H1 (cell line): ENCODE measurements at regions not wholly inside any gene's neighbourhood (a gene's known extent, or its start where the extent isn't known, plus 50 kb on each side); places are given as distances from the start of the nearest gene placed in this dataset.

Experiments used
- CTCF ChIA-PET: fragments of 300-600 bp; sonication (Branson Sonifier 250); formaldehyde crosslinking; loops from one replicate; lab custom pipeline; 2021; ENCODE audit not compliant: partially characterized antibody; lab: Charles Lee
- POLR2A ChIA-PET: fragments of 300-600 bp; sonication (Branson Sonifier 250); formaldehyde crosslinking; loops from one replicate; lab custom pipeline; 2021; ENCODE audit warnings: inconsistent platforms; ENCODE audit not compliant: partially characterized antibody; lab: Charles Lee
- DNase-seq, 2 experiments: peaks; one replicate each; pipeline versions ENCODE4 v3.0.0 to v3.0.0-alpha.2; 2010 to 2022; ENCODE audit warnings: low spot score in 2 of 2, low read depth in 1 of 2, mixed read lengths in 1 of 2
- FAIRE-seq: peaks from 2 replicates; lab custom pipeline; 2011; peaks lifted over from hg19 to GRCh38; lab: Jason Lieb, UNC
- H2AFZ ChIP-seq: 2 replicates; pipeline ENCODE4 v1.8.1; 2012; ENCODE audit warnings: low read length, inconsistent platforms
- H2AK5ac ChIP-seq: 2 replicates; pipeline ENCODE4 v1.6.1; 2013; ENCODE audit warnings: low read depth, low read length
- H2BK120ac ChIP-seq: replicated peaks from 2 replicates; pipeline ENCODE3; 2013; ENCODE audit warnings: low read depth, low read length, inconsistent platforms
- H2BK12ac ChIP-seq: 2 replicates; pipeline ENCODE4 v1.6.1; 2013; ENCODE audit warnings: low read depth, low read length
- H2BK15ac ChIP-seq: 2 replicates; pipeline ENCODE4 v1.6.1; 2013; ENCODE audit warnings: low read length
- H2BK20ac ChIP-seq: 2 replicates; pipeline ENCODE4 v1.6.1; 2013; ENCODE audit warnings: low read length
- H2BK5ac ChIP-seq: 2 replicates; pipeline ENCODE4 v1.6.1; 2013; ENCODE audit warnings: low read depth, low read length
- H3K14ac ChIP-seq: 2 replicates; pipeline ENCODE4 v1.6.1; 2013; ENCODE audit warnings: inconsistent platforms; ENCODE audit not compliant: insufficient read length
- H3K18ac ChIP-seq: 2 replicates; pipeline ENCODE4 v1.6.1; 2013; ENCODE audit warnings: low read length; ENCODE audit errors: extremely low read depth
- H3K23ac ChIP-seq: 2 replicates; pipeline ENCODE4 v1.6.1; 2013; ENCODE audit warnings: inconsistent platforms; ENCODE audit not compliant: insufficient read length
- H3K23me2 ChIP-seq: 2 replicates; pipeline ENCODE4 v1.6.1; 2013; ENCODE audit warnings: low read depth, low read length
- H3K27ac ChIP-seq: 2 replicates; pipeline ENCODE4 v1.6.1; 2011; ENCODE audit warnings: low read depth, low read length, inconsistent platforms
- H3K27me3 ChIP-seq, 4 experiments: replicated peaks in 1 of 4; 1 replicate in 1 of 4; 2 replicates in 3 of 4; pipeline versions ENCODE4 v1.6.1 to v1.8.1; 2011 to 2013; ENCODE audit warnings: low read length in 3 of 4, mild to moderate bottlenecking in 3 of 4, inconsistent platforms in 2 of 4, mixed read lengths in 2 of 4, moderate library complexity in 1 of 4; ENCODE audit not compliant: control insufficient read depth in 3 of 4, insufficient read depth in 3 of 4; ENCODE audit errors: extremely low read depth in 1 of 4
- H3K36me3 ChIP-seq, 4 experiments: 2 replicates each; pipeline versions ENCODE4 v1.6.1 to v1.8.1; 2011 to 2013; ENCODE audit warnings: mild to moderate bottlenecking in 4 of 4, low read length in 3 of 4, moderate library complexity in 2 of 4, control low read depth in 1 of 4, inconsistent platforms in 1 of 4; ENCODE audit not compliant: insufficient read depth in 4 of 4, control insufficient read depth in 2 of 4
- H3K4ac ChIP-seq: replicated peaks from 2 replicates; pipeline ENCODE3; 2013; ENCODE audit warnings: low read length, low read depth, mixed read lengths, inconsistent platforms; ENCODE audit not compliant: insufficient read length
- H3K4me1 ChIP-seq, 4 experiments: replicated peaks in 1 of 4; 1 replicate in 1 of 4; 2 replicates in 3 of 4; pipeline versions ENCODE4 v1.6.1 to v1.8.1; 2011 to 2013; ENCODE audit warnings: low read length in 3 of 4, inconsistent platforms in 2 of 4, mixed read lengths in 1 of 4; ENCODE audit not compliant: insufficient read depth in 4 of 4, control insufficient read depth in 3 of 4
- H3K4me2 ChIP-seq, 2 experiments: 2 replicates each; pipeline versions ENCODE4 v1.6.1 to v1.8.1; 2011 to 2013; ENCODE audit warnings: low read depth in 2 of 2, low read length in 2 of 2, control low read depth in 1 of 2, inconsistent platforms in 1 of 2, mild to moderate bottlenecking in 1 of 2; ENCODE audit not compliant: insufficient read depth in 1 of 2
- H3K4me3 ChIP-seq, 4 experiments: fragments of 200-600, 300-600 bp in 1 of 4; sonication (generic), shearing (Covaris generic), sonication (Bioruptor Twin) in 1 of 4; 2 replicates each; pipeline versions ENCODE4 v1.5.1 to v1.8.1; 2011 to 2016; ENCODE audit warnings: low read length in 4 of 4, low read depth in 3 of 4, control low read depth in 2 of 4, inconsistent platforms in 2 of 4, mild to moderate bottlenecking in 2 of 4, mixed read lengths in 1 of 4, moderate library complexity in 1 of 4; ENCODE audit not compliant: insufficient read depth in 2 of 4; ENCODE audit errors: extremely low read depth in 1 of 4
- H3K56ac ChIP-seq: replicated peaks from 2 replicates; pipeline ENCODE3; 2013; ENCODE audit warnings: low read depth, mild to moderate bottlenecking, mixed read lengths, low read length, inconsistent platforms; ENCODE audit not compliant: insufficient read length
- H3K79me1 ChIP-seq: 2 replicates; pipeline ENCODE4 v1.6.1; 2013; ENCODE audit warnings: low read depth, low read length, control low read depth
- H3K79me2 ChIP-seq, 2 experiments: 2 replicates each; pipeline versions ENCODE4 v1.6.1 to v1.8.1; 2012 to 2013; ENCODE audit warnings: low read length in 2 of 2, mild to moderate bottlenecking in 2 of 2, inconsistent platforms in 1 of 2; ENCODE audit not compliant: insufficient read depth in 2 of 2, control insufficient read depth in 1 of 2
- H3K9ac ChIP-seq, 4 experiments: replicated peaks in 1 of 4; 1 replicate in 1 of 4; 2 replicates in 3 of 4; pipeline versions ENCODE4 v1.6.1 to v1.8.1; 2011 to 2013; ENCODE audit warnings: low read depth in 3 of 4, low read length in 3 of 4, control low read depth in 2 of 4, mild to moderate bottlenecking in 2 of 4, moderate library complexity in 2 of 4, inconsistent platforms in 1 of 4; ENCODE audit errors: extremely low read depth in 1 of 4
- H3K9me3 ChIP-seq, 2 experiments: 2 replicates each; pipeline versions ENCODE4 v1.6.1 to v1.8.1; 2012 to 2013; ENCODE audit warnings: mild to moderate bottlenecking in 2 of 2, moderate library complexity in 2 of 2, control low read depth in 1 of 2, inconsistent platforms in 1 of 2, low read depth in 1 of 2, low read length in 1 of 2, mixed read lengths in 1 of 2; ENCODE audit not compliant: insufficient read depth in 2 of 2
- H4K20me1 ChIP-seq, 2 experiments: replicated peaks in 1 of 2; 2 replicates each; pipeline versions ENCODE3 to v1.8.1; 2011 to 2013; ENCODE audit warnings: inconsistent platforms in 2 of 2, low read length in 2 of 2, mild to moderate bottlenecking in 1 of 2; ENCODE audit not compliant: insufficient read depth in 2 of 2, control insufficient read depth in 1 of 2
- H4K5ac ChIP-seq: 2 replicates; pipeline ENCODE4 v1.6.1; 2013; ENCODE audit warnings: low read length, low read depth, mixed read lengths, inconsistent platforms; ENCODE audit not compliant: insufficient read length
- H4K8ac ChIP-seq: 2 replicates; pipeline ENCODE4 v1.8.0; 2013; ENCODE audit warnings: mild to moderate bottlenecking, moderate library complexity, low read length, inconsistent platforms; ENCODE audit not compliant: insufficient read depth; ENCODE audit errors: extremely low read depth
- H4K91ac ChIP-seq: replicated peaks from 2 replicates; pipeline ENCODE3; 2013; ENCODE audit warnings: low read length, mixed read lengths, inconsistent platforms; ENCODE audit not compliant: insufficient read length
- CBX8 ChIP-seq: fragments of 300-800, 300-1000 bp; sonication (generic); IDR thresholded peaks from 2 replicates; pipeline ENCODE4 v1.7.1; 2016; ENCODE audit warnings: low read depth, low read length, borderline replicate concordance
- CREB1 ChIP-seq: IDR thresholded peaks from 2 replicates; pipeline ENCODE4 v1.6.1; 2012; ENCODE audit warnings: inconsistent platforms
- EGR1 ChIP-seq: IDR thresholded peaks from 2 replicates; pipeline ENCODE4 v1.6.1; 2011; ENCODE audit warnings: low read depth, low read length, borderline replicate concordance
- FOSL1 ChIP-seq: IDR thresholded peaks from 2 replicates; pipeline ENCODE4 v1.6.1; 2011; ENCODE audit warnings: mild to moderate bottlenecking, low read depth, low read length, moderate library complexity; ENCODE audit not compliant: insufficient read depth
- JUN ChIP-seq: IDR thresholded peaks from 2 replicates; pipeline ENCODE4 v1.6.1; 2011; ENCODE audit warnings: low read depth, mild to moderate bottlenecking, improper control_type of control experiment, low read length
- JUND ChIP-seq: IDR thresholded peaks from 2 replicates; pipeline ENCODE4 v1.6.1; 2011; ENCODE audit warnings: mild to moderate bottlenecking, improper control_type of control experiment, low read length
- NANOG ChIP-seq: IDR thresholded peaks from 2 replicates; pipeline ENCODE4 v1.6.1; 2011; ENCODE audit warnings: low read length, low read depth, mild to moderate bottlenecking, inconsistent platforms; ENCODE audit not compliant: insufficient read depth, poor library complexity, severe bottlenecking
- PHF8 ChIP-seq: fragments of 200-600 bp; sonication (generic); conservative IDR thresholded peaks from 2 replicates; pipeline ENCODE4 v1.7.1; 2012; ENCODE audit warnings: low read depth, mild to moderate bottlenecking, inconsistent platforms, low read length, moderate library complexity
- RAD21 ChIP-seq, 2 experiments: IDR thresholded peaks in 1 of 2; conservative IDR thresholded peaks in 1 of 2; 2 replicates each; pipeline ENCODE4 v1.6.1; 2011; ENCODE audit warnings: low read depth in 2 of 2, low read length in 2 of 2, improper control_type of control experiment in 1 of 2, inconsistent platforms in 1 of 2, mild to moderate bottlenecking in 1 of 2, moderate library complexity in 1 of 2
- SAP30 ChIP-seq: fragments of 300-600 bp; sonication (generic); IDR thresholded peaks from 2 replicates; pipeline ENCODE4 v1.7.1; 2012; ENCODE audit warnings: low read length, moderate library complexity, mild to moderate bottlenecking, inconsistent platforms; ENCODE audit not compliant: insufficient read depth, insufficient replicate concordance
- SP1 ChIP-seq: IDR thresholded peaks from 2 replicates; pipeline ENCODE4 v1.6.1; 2011; ENCODE audit warnings: low read depth, low read length
- SRF ChIP-seq: IDR thresholded peaks from 2 replicates; pipeline ENCODE4 v1.6.1; 2011; ENCODE audit warnings: mild to moderate bottlenecking, low read depth, low read length, moderate library complexity
- TAF7 ChIP-seq: optimal IDR thresholded peaks from 2 replicates; pipeline ENCODE3; 2011; ENCODE audit warnings: low read depth, mild to moderate bottlenecking, inconsistent platforms, low read length, moderate library complexity, borderline replicate concordance
- ZNF274 ChIP-seq: IDR thresholded peaks from 2 replicates; pipeline ENCODE4 v1.7.0; 2012; ENCODE audit warnings: low read length, borderline replicate concordance; ENCODE audit errors: extremely low read depth
- WGBS, 2 experiments: shearing (Covaris generic) in 1 of 2; methylation state at CpG; one replicate each; pipeline versions ENCODE4 v1.1.6 to v1.1.7; 2013 to 2015; ENCODE audit warnings: low lambda C conversion rate in 2 of 2, mixed read lengths in 2 of 2, inconsistent platforms in 1 of 2, low coverage in 1 of 2, missing lambda C conversion rate in 1 of 2; ENCODE audit not compliant: insufficient replicate concordance in 2 of 2, insufficient coverage in 1 of 2, insufficient read length in 1 of 2; ENCODE audit errors: extremely low coverage in 1 of 2, missing lambda C conversion rate in 1 of 2; 5-methylcytosine and 5-hydroxymethylcytosine counted together

GRCh38 chrX:44061968-44062614, 88.9 kb upstream of the NDP start:
- Histone ChIP-seq H3K79me2 (no peaks in the 10 kb centered on the region), H3K18ac (no peak overlapping the region), H4K8ac (no peak overlapping the region), H2BK5ac (no peak overlapping the region), H3K4me1 (no peaks in the 10 kb centered on the region), H4K5ac (no peak overlapping the region), H3K36me3 (no peaks in the 10 kb centered on the region), H4K91ac (no peak overlapping the region), H3K4me2 (no peak overlapping the region), H2AK5ac (no peak overlapping the region), H3K23me2 (no peaks in the 10 kb centered on the region), H3K27me3 (no peaks in the 10 kb centered on the region), H3K4me3 (no peak overlapping the region), H3K23ac (no peak overlapping the region), H4K20me1 (no peaks in the 10 kb centered on the region), H3K9me3 (no peaks in the 10 kb centered on the region), H3K4ac (no peak overlapping the region), H2BK120ac (no peak overlapping the region), H3K79me1 (no peaks in the 10 kb centered on the region), H2AFZ (no peak overlapping the region), H2BK15ac (no peak overlapping the region), H2BK20ac (no peak overlapping the region), H3K14ac (no peak overlapping the region), H3K27ac (no peak overlapping the region), H3K56ac (no peak overlapping the region), H2BK12ac (no peak overlapping the region), H3K9ac (no peak overlapping the region)
- 88% methylated on average over 4 of the region's 4 CpGs; no CpG with 5 or more reads in 1 of the 2 experiments for WGBS, 2 experiments
- FAIRE-seq (no peak), DNase-seq (no peak)
- POLR2A ChIA-PET = no interaction called here
- CTCF ChIA-PET = interaction anchor here (1.5 kb wide), 1 partner anchor 132 kb away, joined by 3 read pairs; no protein-coding TSS in a partner anchor
- TF ChIP-seq FOSL1 = no peak
- no peak for TF ChIP-seq TAF7
- no peak for TF ChIP-seq JUND
- no peak for TF ChIP-seq SP1
- TF ChIP-seq CBX8 = no peak
- TF ChIP-seq PHF8 = no peak
- no peak for TF ChIP-seq RAD21 (IDR thresholded peaks at IDR 0.05 in 1 of 2, conservative IDR thresholded peaks at IDR 0.05 in 1 of 2; ENCODE audit: low read depth in 2 of 2, low read length in 2 of 2)
- TF ChIP-seq SRF = no peak
- no peak for TF ChIP-seq ZNF274
- TF ChIP-seq NANOG = no peak
- no peak for TF ChIP-seq CREB1
- no peak for TF ChIP-seq SAP30
- TF ChIP-seq JUN = no peak
- TF ChIP-seq EGR1 = no peak
